HEK293 (cell line): ENCODE measurements at regions not wholly inside any gene's neighbourhood (a gene's known extent, or its start where the extent isn't known, plus 50 kb on each side); places are given as distances from the start of the nearest gene placed in this dataset.

Source experiments
- CTCF ChIA-PET: fragments of 350-600 bp; formaldehyde crosslinking; extraction: SDS; loops from one replicate; lab custom pipeline; 2021; ENCODE audit warnings: antibody characterized with exemption; lab: Yijun Ruan, JAX
- POLR2A ChIA-PET: fragments of 300-600 bp; formaldehyde crosslinking; extraction: SDS; loops from one replicate; lab custom pipeline; 2020; ENCODE audit warnings: antibody characterized with exemption, inconsistent platforms; lab: Yijun Ruan, JAX
- H3K27ac ChIP-seq: fragments of 200-500 bp; sonication (Bioruptor generic); 2 replicates; pipeline ENCODE4 v1.5.1; 2014; ENCODE audit warnings: low read depth, low read length, control low read depth, inconsistent platforms; ENCODE audit errors: extremely low read depth
- H3K36me3 ChIP-seq, 2 experiments: fragments of 200-500 bp in 1 of 2; sonication (Bioruptor generic) in 1 of 2; 1 replicate in 1 of 2; 2 replicates in 1 of 2; pipeline ENCODE4 v1.5.1; 2014 to 2017; ENCODE audit warnings: inconsistent platforms in 2 of 2, low read length in 2 of 2; ENCODE audit not compliant: control insufficient read depth in 2 of 2, insufficient read depth in 1 of 2
- H3K4me1 ChIP-seq: fragments of 200-500 bp; sonication (Bioruptor generic); 2 replicates; pipeline ENCODE4 v1.5.1; 2014; ENCODE audit warnings: mild to moderate bottlenecking, low read length, inconsistent platforms; ENCODE audit not compliant: control insufficient read depth, insufficient read depth
- H3K4me3 ChIP-seq: 2 replicates; pipeline ENCODE4 v1.5.1; 2011; ENCODE audit warnings: low read depth, mild to moderate bottlenecking, control low read depth, low read length, moderate library complexity
- H3K9me3 ChIP-seq: fragments of 200-500 bp; sonication (Bioruptor generic); 2 replicates; pipeline ENCODE4 v1.5.1; 2014; ENCODE audit warnings: low read depth, low read length, inconsistent platforms; ENCODE audit not compliant: control insufficient read depth, insufficient read depth
- EGR2 ChIP-seq: fragments of 450-650 bp; formaldehyde crosslinking; IDR thresholded peaks from 2 replicates; pipeline ENCODE4 v1.5.1; 2016; ENCODE audit warnings: low read depth, missing biosample characterization, missing genetic modification characterization
- GLIS1 ChIP-seq: fragments of 450-650 bp; formaldehyde crosslinking; IDR thresholded peaks from 2 replicates; pipeline ENCODE4 v1.5.1; 2016; ENCODE audit warnings: missing biosample characterization, missing genetic modification characterization
- HOXC10 ChIP-seq: sonication (generic); formaldehyde crosslinking; IDR thresholded peaks from 2 replicates; pipeline ENCODE4 v1.8.1; 2023; ENCODE audit warnings: mild to moderate bottlenecking, missing genetic modification reagents
- KLF1 ChIP-seq: fragments of 450-650 bp; formaldehyde crosslinking; IDR thresholded peaks from 2 replicates; pipeline ENCODE4 v1.5.1; 2016; ENCODE audit warnings: missing biosample characterization, missing genetic modification characterization
- MEIS1 ChIP-seq: sonication (generic); formaldehyde crosslinking; IDR thresholded peaks from 2 replicates; pipeline ENCODE4 v1.8.1; 2022; ENCODE audit warnings: missing genetic modification reagents, mild to moderate bottlenecking, borderline replicate concordance
- PBX3 ChIP-seq: sonication (generic); formaldehyde crosslinking; IDR thresholded peaks from 2 replicates; pipeline ENCODE4 v1.8.1; 2022; ENCODE audit warnings: mild to moderate bottlenecking, moderate library complexity, missing genetic modification reagents
- PRDM6 ChIP-seq: fragments of 450-650 bp; formaldehyde crosslinking; IDR thresholded peaks from 2 replicates; pipeline ENCODE4 v1.5.1; 2017; ENCODE audit warnings: missing biosample characterization, missing genetic modification characterization
- ZBTB44 ChIP-seq: fragments of 450-650 bp; IDR thresholded peaks from 2 replicates; pipeline ENCODE4 v1.5.1; 2018; ENCODE audit warnings: missing biosample characterization, mild to moderate bottlenecking, missing genetic modification characterization
- ZBTB6 ChIP-seq: fragments of 450-650 bp; formaldehyde crosslinking; IDR thresholded peaks from 2 replicates; pipeline ENCODE4 v1.5.1; 2017; ENCODE audit warnings: missing biosample characterization, missing genetic modification characterization
- ZFHX2 ChIP-seq: fragments of 450-650 bp; formaldehyde crosslinking; conservative IDR thresholded peaks from 2 replicates; pipeline ENCODE4 v1.5.1; 2016; ENCODE audit warnings: missing biosample characterization, missing genetic modification characterization
- ZFP3 ChIP-seq: fragments of 450-650 bp; formaldehyde crosslinking; IDR thresholded peaks from 2 replicates; pipeline ENCODE4 v1.5.1; 2016; ENCODE audit warnings: low read depth, missing biosample characterization, missing genetic modification characterization
- ZIC2 ChIP-seq: fragments of 450-650 bp; formaldehyde crosslinking; IDR thresholded peaks from 2 replicates; pipeline ENCODE4 v1.5.1; 2016; ENCODE audit warnings: missing biosample characterization, missing genetic modification characterization
- ZNF10 ChIP-seq: fragments of 450-650 bp; formaldehyde crosslinking; IDR thresholded peaks from 2 replicates; pipeline ENCODE4 v1.5.1; 2017; ENCODE audit warnings: missing biosample characterization, missing genetic modification characterization
- ZNF140 ChIP-seq: fragments of 450-650 bp; formaldehyde crosslinking; IDR thresholded peaks from 2 replicates; pipeline ENCODE4 v1.5.1; 2016; ENCODE audit warnings: missing biosample characterization, missing genetic modification characterization
- ZNF2 ChIP-seq: fragments of 450-650 bp; formaldehyde crosslinking; IDR thresholded peaks from 2 replicates; pipeline ENCODE4 v1.5.1; 2016; ENCODE audit warnings: missing biosample characterization, missing genetic modification characterization
- ZNF341 ChIP-seq: fragments of 450-650 bp; formaldehyde crosslinking; IDR thresholded peaks from 2 replicates; pipeline ENCODE4; 2016; ENCODE audit warnings: low read depth, missing biosample characterization, missing genetic modification characterization
- ZNF544 ChIP-seq: fragments of 450-650 bp; formaldehyde crosslinking; IDR thresholded peaks from 2 replicates; pipeline ENCODE4 v1.5.0; 2017; ENCODE audit warnings: missing biosample characterization, missing genetic modification characterization
- ZNF610 ChIP-seq: fragments of 450-650 bp; formaldehyde crosslinking; IDR thresholded peaks from 2 replicates; pipeline ENCODE4 v1.5.1; 2016; ENCODE audit warnings: missing biosample characterization, missing genetic modification characterization, borderline replicate concordance
- ZNF658 ChIP-seq: fragments of 450-650 bp; formaldehyde crosslinking; IDR thresholded peaks from 2 replicates; pipeline ENCODE4; 2016; ENCODE audit warnings: missing biosample characterization, missing genetic modification characterization
- ZNF692 ChIP-seq: fragments of 450-650 bp; formaldehyde crosslinking; IDR thresholded peaks from 2 replicates; pipeline ENCODE4 v1.5.1; 2016; ENCODE audit warnings: missing biosample characterization, missing genetic modification characterization
- TF ChIP-seq, protein P1 (sequence below): fragments of 450-650 bp; formaldehyde crosslinking; IDR thresholded peaks from 2 replicates; pipeline ENCODE4 v1.5.1; 2017; ENCODE audit warnings: missing biosample characterization, missing genetic modification characterization

DNA sequence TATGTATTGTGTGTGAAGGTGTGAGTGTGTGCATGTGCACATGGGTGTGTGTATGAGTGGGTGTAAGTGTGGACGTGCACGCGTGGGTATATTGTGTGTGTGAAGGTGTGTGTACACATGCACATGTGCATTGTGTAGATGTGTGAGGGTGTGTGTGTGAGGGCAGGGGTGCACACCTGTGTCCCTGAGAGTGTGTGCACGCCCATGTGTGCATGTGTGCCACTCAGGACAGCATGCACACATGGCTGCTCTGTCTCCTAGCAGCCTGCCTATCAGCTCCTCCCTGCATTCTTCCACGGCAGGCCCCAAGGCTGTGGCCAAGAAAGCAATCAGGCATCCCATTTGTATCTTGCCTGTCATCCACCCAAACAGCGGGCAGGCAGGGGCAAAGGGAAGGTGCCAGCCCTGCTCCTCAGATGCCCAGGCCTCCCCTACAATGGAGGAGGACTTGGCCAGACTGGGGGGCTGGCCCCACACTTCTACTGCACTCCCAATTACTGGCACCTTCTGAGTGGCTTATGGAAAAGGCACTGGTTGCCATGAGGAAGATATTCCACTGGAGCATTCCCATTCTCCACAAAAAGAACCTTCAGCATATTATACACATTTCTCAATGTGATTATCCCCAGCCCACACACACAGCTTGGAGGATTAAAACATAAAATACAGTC, 380.4 kb upstream of the ZMIZ1 start:
- no peaks in the 10 kb centered on the region for H3K9me3 ChIP-seq
- H3K27ac ChIP-seq, result no peak overlapping the region
- no peaks in the 10 kb centered on the region for H3K36me3 ChIP-seq
- no peak overlapping the region for H3K4me3 ChIP-seq
- no peaks in the 10 kb centered on the region for H3K4me1 ChIP-seq
- ChIA-PET POLR2A (no interaction called here), CTCF (no interaction called here)
- peak; percentile 59 for TF ChIP-seq ZFHX2 (tag by site-specific recombination)
- no peak for TF ChIP-seq ZNF544
- no peak for TF ChIP-seq ZNF658 (tag by site-specific recombination)
- no peak for TF ChIP-seq ZNF692
- TF ChIP-seq ZNF2 (tag by site-specific recombination), result no peak
- TF ChIP-seq ZBTB44 (tag by site-specific recombination), result no peak
- TF ChIP-seq EGR2 (tag by site-specific recombination), result peak; percentile 51; the same call in 1 of the 2 replicates
- TF ChIP-seq ZFP3 (tag by site-specific recombination), result no peak
- TF ChIP-seq, protein P1, sequence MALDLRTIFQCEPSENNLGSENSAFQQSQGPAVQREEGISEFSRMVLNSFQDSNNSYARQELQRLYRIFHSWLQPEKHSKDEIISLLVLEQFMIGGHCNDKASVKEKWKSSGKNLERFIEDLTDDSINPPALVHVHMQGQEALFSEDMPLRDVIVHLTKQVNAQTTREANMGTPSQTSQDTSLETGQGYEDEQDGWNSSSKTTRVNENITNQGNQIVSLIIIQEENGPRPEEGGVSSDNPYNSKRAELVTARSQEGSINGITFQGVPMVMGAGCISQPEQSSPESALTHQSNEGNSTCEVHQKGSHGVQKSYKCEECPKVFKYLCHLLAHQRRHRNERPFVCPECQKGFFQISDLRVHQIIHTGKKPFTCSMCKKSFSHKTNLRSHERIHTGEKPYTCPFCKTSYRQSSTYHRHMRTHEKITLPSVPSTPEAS (tag by site-specific recombination), result peak; percentile 84

- H3K9me3 ChIP-seq, result no peaks in the 10 kb centered on the region
- H3K27ac ChIP-seq, result no peak overlapping the region
- H3K4me3 ChIP-seq, result no peak overlapping the region
- no peaks in the 10 kb centered on the region for H3K36me3 ChIP-seq
- H3K4me1 ChIP-seq, result no peaks in the 10 kb centered on the region
- ChIA-PET POLR2A (no interaction called here), CTCF (interaction anchor here (2.2 kb wide), 1 partner anchor 642 kb away, joined by 7 read pairs; no protein-coding TSS in a partner anchor)
- TF ChIP-seq ZNF692 (no peak), EGR2 (tag by site-specific recombination) (peak; percentile 77), ZNF610 (tag by site-specific recombination) (no peak), ZNF341 (tag by site-specific recombination) (0 out of 2 replicates have a peak, but pooled peaks have one; percentile 16), MEIS1 (CRISPR knock-in tag) (no peak), PBX3 (CRISPR knock-in tag) (no peak), ZBTB6 (tag by site-specific recombination) (0 out of 2 replicates have a peak, but pooled peaks have one; percentile 32), HOXC10 (CRISPR knock-in tag) (no peak), ZFHX2 (tag by site-specific recombination) (peak; percentile 64), PRDM6 (tag by site-specific recombination) (no peak), ZIC2 (tag by site-specific recombination) (peak; percentile 90), KLF1 (0 out of 2 replicates have a peak, but pooled peaks have one; percentile 27), GLIS1 (tag by site-specific recombination) (no peak), ZNF10 (tag by site-specific recombination) (0 out of 2 replicates have a peak, but pooled peaks have one; percentile 57), ZNF140 (tag by site-specific recombination) (no peak)
Observed at GRCh38 chr10:78688901-78689583, 379.7 kb upstream of the ZMIZ1 start.
